ENCODE measurements at regions not wholly inside any gene's neighbourhood (a gene's known extent, or its start where the extent isn't known, plus 50 kb on each side); places are given as distances from the start of the nearest gene placed in this dataset.

DNA sequence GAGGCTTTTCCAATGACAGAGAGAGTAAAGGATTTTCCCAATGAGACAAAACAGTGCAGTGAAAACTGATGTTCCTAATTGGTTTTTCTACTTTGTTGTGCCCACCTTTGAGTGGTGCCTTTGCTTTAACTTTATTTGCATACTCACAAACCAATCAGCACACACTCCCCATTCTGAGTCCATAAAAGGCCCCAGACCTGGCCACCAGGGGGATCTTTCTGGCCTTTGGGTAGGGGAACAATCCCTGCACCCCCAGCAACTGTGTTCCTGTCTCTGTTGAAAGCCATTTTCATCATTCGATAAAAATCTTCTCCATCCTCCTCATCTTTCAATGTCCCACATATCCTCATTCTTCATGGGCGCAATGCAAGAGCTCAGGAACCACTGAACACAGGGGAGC, 252.8 kb downstream of the B3GLCT start:
- peak; percentile 52 for FAIRE-seq
- TF ChIP-seq CTCF (IDR thresholded peaks at IDR 0.05; ENCODE audit: control extremely low read depth in 1 of 3, insufficient read depth in 1 of 3, low read depth in 1 of 3, low read length in 3 of 3) (peak; percentile 23 to 38 (median 27)), ZNF274 (IDR thresholded peaks at IDR 0.05; ENCODE audit: borderline replicate concordance, extremely low read depth, low read length) (no peak), RAD21 (IDR thresholded peaks at IDR 0.05 in 1 of 2, conservative IDR thresholded peaks at IDR 0.05 in 1 of 2; ENCODE audit: low read depth in 2 of 2, low read length in 2 of 2) (peak in 1 of 2 experiments; percentile 26; a peak in 2 of 4 replicates)

More for the DNA sequence above, 252.8 kb downstream of the B3GLCT start:
- H3K56ac ChIP-seq (replicated peaks; ENCODE audit: insufficient read length, low read depth, low read length), result no peak overlapping the region
- H4K20me1 ChIP-seq (replicated peaks in 1 of 2; ENCODE audit: control insufficient read depth in 1 of 2, insufficient read depth in 2 of 2, low read length in 2 of 2), result no peaks in the 10 kb centered on the region
- no peak overlapping the region for H2BK5ac ChIP-seq (ENCODE audit: low read depth, low read length)
- H3K18ac ChIP-seq (ENCODE audit: extremely low read depth, low read length), result no peak overlapping the region
- no peak overlapping the region for H3K4me3 ChIP-seq (ENCODE audit: extremely low read depth in 1 of 4, insufficient read depth in 2 of 4, low read depth in 3 of 4, low read length in 4 of 4)
- H3K27ac ChIP-seq (ENCODE audit: low read depth, low read length), result no peak overlapping the region
- CTCF ChIA-PET (ENCODE audit: partially characterized antibody), result interaction anchor here (0.7 to 1.0 kb wide), 2 partner anchors 14 to 26 kb away, joined by 3 to 4 read pairs; no protein-coding TSS in a partner anchor
- no peaks in the 10 kb centered on the region for H3K27me3 ChIP-seq (replicated peaks in 1 of 4; ENCODE audit: control insufficient read depth in 3 of 4, extremely low read depth in 1 of 4, insufficient read depth in 3 of 4, low read length in 3 of 4)
- no peaks in the 10 kb centered on the region for H3K36me3 ChIP-seq (ENCODE audit: control insufficient read depth in 2 of 4, insufficient read depth in 4 of 4, low read length in 3 of 4)
- H3K79me2 ChIP-seq (ENCODE audit: control insufficient read depth in 1 of 2, insufficient read depth in 2 of 2, low read length in 2 of 2), result no peaks in the 10 kb centered on the region
- H2BK120ac ChIP-seq (replicated peaks; ENCODE audit: low read depth, low read length), result no peak overlapping the region
- H3K4me2 ChIP-seq (ENCODE audit: insufficient read depth in 1 of 2, low read depth in 2 of 2, low read length in 2 of 2), result no peak overlapping the region
- H4K91ac ChIP-seq (replicated peaks; ENCODE audit: insufficient read length, low read length), result no peak overlapping the region
- H2AFZ ChIP-seq (ENCODE audit: low read length), result peak overlapping the region; percentile 37; the same call in 1 of the 2 replicates
- no peaks in the 10 kb centered on the region for H3K79me1 ChIP-seq (ENCODE audit: low read depth, low read length)
- POLR2A ChIA-PET (ENCODE audit: partially characterized antibody), result no interaction called here
- H3K4ac ChIP-seq (replicated peaks; ENCODE audit: insufficient read length, low read depth, low read length), result no peak overlapping the region
- DNase-seq (ENCODE audit: low read depth in 1 of 2, low spot score in 2 of 2), result peak in 1 of 2 experiments; percentile 62
- no peak overlapping the region for H2BK12ac ChIP-seq (ENCODE audit: low read depth, low read length)
- H3K14ac ChIP-seq (ENCODE audit: insufficient read length), result no peak overlapping the region
- H3K23ac ChIP-seq (ENCODE audit: insufficient read length), result no peak overlapping the region
- no peaks in the 10 kb centered on the region for H3K4me1 ChIP-seq (replicated peaks in 1 of 4; ENCODE audit: control insufficient read depth in 3 of 4, insufficient read depth in 4 of 4, low read length in 3 of 4)
- no peak overlapping the region for H4K8ac ChIP-seq (ENCODE audit: extremely low read depth, insufficient read depth, low read length)
- H3K9me3 ChIP-seq (ENCODE audit: insufficient read depth in 2 of 2, low read depth in 1 of 2, low read length in 1 of 2), result no peaks in the 10 kb centered on the region
- no peak overlapping the region for H2BK20ac ChIP-seq (ENCODE audit: low read length)
- no peak overlapping the region for H3K9ac ChIP-seq (replicated peaks in 1 of 4; ENCODE audit: extremely low read depth in 1 of 4, low read depth in 3 of 4, low read length in 3 of 4)
- H4K5ac ChIP-seq (ENCODE audit: insufficient read length, low read depth, low read length), result no peak overlapping the region
- 96% methylated on average over 2 of the region's 2 CpGs; no CpG with 5 or more reads in 1 of the 2 experiments for WGBS, 2 experiments (ENCODE audit: extremely low coverage in 1 of 2, insufficient coverage in 1 of 2, insufficient read length in 1 of 2, insufficient replicate concordance in 2 of 2, low coverage in 1 of 2, low lambda C conversion rate in 2 of 2, missing lambda C conversion rate in 1 of 2)
- H2AK5ac ChIP-seq (ENCODE audit: low read depth, low read length), result no peak overlapping the region
- H3K23me2 ChIP-seq (ENCODE audit: low read depth, low read length), result no peaks in the 10 kb centered on the region
- no peak overlapping the region; the same call in 1 of the 2 replicates for H2BK15ac ChIP-seq (ENCODE audit: low read length)
